LNCaP clone FGC (cell line): ENCODE measurements at regions not wholly inside any gene's neighbourhood (a gene's known extent, or its start where the extent isn't known, plus 50 kb on each side); places are given as distances from the start of the nearest gene placed in this dataset.

Experiments
- DNase-seq: peaks from one replicate; pipeline ENCODE4 v3.0.0-alpha.2; 2011; ENCODE audit warnings: low read depth
- H3K4me3 ChIP-seq: 2 replicates; pipeline ENCODE4 v1.5.1; 2011; ENCODE audit warnings: mild to moderate bottlenecking, low read depth, low read length, control low read depth
- CTCF ChIP-seq: IDR thresholded peaks from 2 replicates; pipeline ENCODE4 v1.5.1; 2012; ENCODE audit warnings: mild to moderate bottlenecking; ENCODE audit not compliant: control insufficient read depth, insufficient read depth; ENCODE audit errors: extremely low read depth

- TF ChIP-seq CTCF, result no peak
- H3K4me3 ChIP-seq, result no peak overlapping the region
Measured at GRCh38 chr1:18541046-18541795, 60.5 kb downstream of the KLHDC7A start.

GRCh38 chr1:18542351-18542750 lies 61.6 kb downstream of the KLHDC7A start:
- no peak for TF ChIP-seq CTCF
- H3K4me3 ChIP-seq, result no peak overlapping the region
- DNase-seq, result no peak

More at GRCh38 chr1:18541046-18541795, 60.5 kb downstream of the KLHDC7A start:
- no peak for DNase-seq

GRCh38 chr1:18546026-18546425 lies 65.3 kb downstream of the KLHDC7A start:
- TF ChIP-seq CTCF, result no peak
- DNase-seq, result no peak
- no peak overlapping the region for H3K4me3 ChIP-seq

GRCh38 chr1:18547460-18547859 lies 66.7 kb downstream of the KLHDC7A start:
- TF ChIP-seq CTCF, result no peak

GRCh38 chr1:18548643-18549042 lies 67.9 kb downstream of the KLHDC7A start:
- DNase-seq, result no peak
- no peak for TF ChIP-seq CTCF
- no peak overlapping the region for H3K4me3 ChIP-seq

More at GRCh38 chr1:18547460-18547859, 66.7 kb downstream of the KLHDC7A start:
- no peak overlapping the region for H3K4me3 ChIP-seq
- DNase-seq, result no peak

- DNase-seq, result no peak
- no peak for TF ChIP-seq CTCF
Measured at GRCh38 chr1:18549106-18549505, 68.4 kb downstream of the KLHDC7A start.

GRCh38 chr1:18549906-18550305 lies 69.2 kb downstream of the KLHDC7A start:
- H3K4me3 ChIP-seq, result no peak overlapping the region
- no peak for TF ChIP-seq CTCF
- DNase-seq, result no peak

More at GRCh38 chr1:18549106-18549505, 68.4 kb downstream of the KLHDC7A start:
- H3K4me3 ChIP-seq, result no peak overlapping the region
